ENCODE measurements at regions not wholly inside any gene's neighbourhood (a gene's known extent, or its start where the extent isn't known, plus 50 kb on each side); places are given as distances from the start of the nearest gene placed in this dataset.

DNA sequence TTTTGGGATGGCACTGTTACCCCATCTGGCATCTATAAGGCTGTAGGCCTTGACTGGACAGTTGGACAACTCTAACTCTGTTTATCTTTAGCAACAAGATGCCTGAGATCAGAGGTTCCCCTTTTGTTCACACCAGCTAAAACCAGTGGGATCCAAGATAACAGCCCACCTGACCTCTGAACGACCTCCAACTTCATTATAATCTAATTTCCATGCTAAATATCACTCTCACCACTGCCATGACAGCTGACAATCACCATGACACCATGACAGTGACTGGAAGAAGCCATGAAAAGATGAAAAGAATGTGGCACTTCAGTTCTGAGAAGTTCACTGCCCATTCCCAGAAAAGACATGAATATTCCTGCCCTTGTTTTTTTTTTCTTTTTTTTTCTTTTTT is 281.4 kb upstream of the TAC1 start:
- TF ChIP-seq, protein P1, sequence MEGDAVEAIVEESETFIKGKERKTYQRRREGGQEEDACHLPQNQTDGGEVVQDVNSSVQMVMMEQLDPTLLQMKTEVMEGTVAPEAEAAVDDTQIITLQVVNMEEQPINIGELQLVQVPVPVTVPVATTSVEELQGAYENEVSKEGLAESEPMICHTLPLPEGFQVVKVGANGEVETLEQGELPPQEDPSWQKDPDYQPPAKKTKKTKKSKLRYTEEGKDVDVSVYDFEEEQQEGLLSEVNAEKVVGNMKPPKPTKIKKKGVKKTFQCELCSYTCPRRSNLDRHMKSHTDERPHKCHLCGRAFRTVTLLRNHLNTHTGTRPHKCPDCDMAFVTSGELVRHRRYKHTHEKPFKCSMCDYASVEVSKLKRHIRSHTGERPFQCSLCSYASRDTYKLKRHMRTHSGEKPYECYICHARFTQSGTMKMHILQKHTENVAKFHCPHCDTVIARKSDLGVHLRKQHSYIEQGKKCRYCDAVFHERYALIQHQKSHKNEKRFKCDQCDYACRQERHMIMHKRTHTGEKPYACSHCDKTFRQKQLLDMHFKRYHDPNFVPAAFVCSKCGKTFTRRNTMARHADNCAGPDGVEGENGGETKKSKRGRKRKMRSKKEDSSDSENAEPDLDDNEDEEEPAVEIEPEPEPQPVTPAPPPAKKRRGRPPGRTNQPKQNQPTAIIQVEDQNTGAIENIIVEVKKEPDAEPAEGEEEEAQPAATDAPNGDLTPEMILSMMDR (conservative IDR thresholded peaks at IDR 0.05), result no peak
- no peak for TF ChIP-seq EZH2 (IDR thresholded peaks at IDR 0.05; ENCODE audit: low read depth)
